H9 (cell line): ENCODE measurements at regions not wholly inside any gene's neighbourhood (a gene's known extent, or its start where the extent isn't known, plus 50 kb on each side); places are given as distances from the start of the nearest gene placed in this dataset.

Experiments
- DNase-seq: peaks from one replicate; pipeline ENCODE4 v3.0.0-alpha.2; 2017
- H2AFZ ChIP-seq: one replicate; pipeline ENCODE4 v1.6.1; 2013; ENCODE audit warnings: mild to moderate bottlenecking, low read length, control low read depth, moderate library complexity
- H2AK5ac ChIP-seq: 2 replicates; pipeline ENCODE4 v1.6.1; 2013; ENCODE audit warnings: low read length, control low read depth, mixed read lengths; ENCODE audit not compliant: insufficient read length
- H2BK120ac ChIP-seq: one replicate; pipeline ENCODE4 v1.6.1; 2013; ENCODE audit warnings: low read depth, mild to moderate bottlenecking, low read length, control low read depth, inconsistent platforms; ENCODE audit not compliant: poor library complexity, severe bottlenecking
- H2BK12ac ChIP-seq: 2 replicates; pipeline ENCODE4 v1.6.1; 2013; ENCODE audit warnings: low read length, control low read depth, mixed read lengths, low read depth; ENCODE audit not compliant: insufficient read length
- H2BK15ac ChIP-seq: 2 replicates; pipeline ENCODE4 v1.6.1; 2013; ENCODE audit warnings: low read depth, low read length, control low read depth
- H2BK20ac ChIP-seq: one replicate; pipeline ENCODE4 v1.6.1; 2013; ENCODE audit warnings: low read depth, mild to moderate bottlenecking, low read length, control low read depth, inconsistent platforms; ENCODE audit not compliant: poor library complexity, severe bottlenecking
- H2BK5ac ChIP-seq: 2 replicates; pipeline ENCODE4 v1.6.1; 2013; ENCODE audit warnings: low read length, control low read depth, mixed read lengths; ENCODE audit not compliant: insufficient read length
- H3K14ac ChIP-seq: 2 replicates; pipeline ENCODE4 v1.6.1; 2013; ENCODE audit warnings: low read length, control low read depth; ENCODE audit not compliant: insufficient read depth
- H3K18ac ChIP-seq: 2 replicates; pipeline ENCODE4 v1.6.1; 2013; ENCODE audit warnings: low read depth, mild to moderate bottlenecking, mixed read lengths, low read length, control low read depth; ENCODE audit not compliant: insufficient read length
- H3K23ac ChIP-seq: 2 replicates; pipeline ENCODE4 v1.6.1; 2013; ENCODE audit warnings: low read length, control low read depth, mixed read lengths, low read depth; ENCODE audit not compliant: insufficient read length
- H3K23me2 ChIP-seq: 2 replicates; pipeline ENCODE4 v1.6.1; 2013; ENCODE audit warnings: low read depth, mild to moderate bottlenecking, mixed read lengths, low read length, control low read depth; ENCODE audit not compliant: insufficient read length, poor library complexity, severe bottlenecking
- H3K27ac ChIP-seq: 2 replicates; pipeline ENCODE4 v1.5.1; 2013; ENCODE audit warnings: low read length, control low read depth, mixed read lengths, low read depth; ENCODE audit not compliant: insufficient read length
- H3K27me3 ChIP-seq: 2 replicates; pipeline ENCODE4 v1.6.1; 2013; ENCODE audit warnings: low read length, control low read depth, inconsistent platforms; ENCODE audit not compliant: insufficient read depth
- H3K4ac ChIP-seq: 2 replicates; pipeline ENCODE4 v1.6.1; 2013; ENCODE audit warnings: low read depth, mild to moderate bottlenecking, control low read depth, inconsistent platforms, low read length, moderate library complexity
- H3K4me1 ChIP-seq: 2 replicates; pipeline ENCODE4 v1.6.1; 2013; ENCODE audit warnings: low read length, control low read depth, inconsistent platforms; ENCODE audit not compliant: insufficient read depth
- H3K4me2 ChIP-seq: 2 replicates; pipeline ENCODE4 v1.6.1; 2013; ENCODE audit warnings: low read length, control low read depth, mixed read lengths; ENCODE audit not compliant: insufficient read length, insufficient read depth
- H3K56ac ChIP-seq: 2 replicates; pipeline ENCODE4 v1.6.1; 2013; ENCODE audit warnings: low read depth, mild to moderate bottlenecking, mixed read lengths, low read length, control low read depth; ENCODE audit not compliant: insufficient read length
- H3K79me1 ChIP-seq: 2 replicates; pipeline ENCODE4 v1.6.1; 2013; ENCODE audit warnings: low read depth, mild to moderate bottlenecking, moderate library complexity, low read length, control low read depth, inconsistent platforms; ENCODE audit not compliant: insufficient read depth, poor library complexity, severe bottlenecking
- H3K79me2 ChIP-seq: 2 replicates; pipeline ENCODE4 v1.6.1; 2013; ENCODE audit warnings: low read length, control low read depth, inconsistent platforms; ENCODE audit not compliant: insufficient read depth
- H3K9ac ChIP-seq: 2 replicates; pipeline ENCODE4 v1.6.1; 2013; ENCODE audit warnings: low read length, control low read depth, mixed read lengths; ENCODE audit not compliant: insufficient read length; ENCODE audit errors: extremely low read depth
- H3K9me3 ChIP-seq: one replicate; pipeline ENCODE4 v1.6.1; 2013; ENCODE audit warnings: low read depth, low read length, inconsistent platforms; ENCODE audit not compliant: control insufficient read depth
- H3T11ph ChIP-seq: one replicate; pipeline ENCODE4 v1.6.1; 2013; ENCODE audit warnings: mild to moderate bottlenecking, low read length, control low read depth, inconsistent platforms
- H4K20me1 ChIP-seq: one replicate; pipeline ENCODE4 v1.6.1; 2013; ENCODE audit not compliant: control insufficient read depth, insufficient read length, insufficient read depth
- H4K5ac ChIP-seq: 2 replicates; pipeline ENCODE4 v1.6.1; 2013; ENCODE audit warnings: low read depth, mild to moderate bottlenecking, mixed read lengths, low read length, control low read depth; ENCODE audit not compliant: insufficient read length
- H4K8ac ChIP-seq: replicated peaks from 2 replicates; pipeline ENCODE4 v1.6.1; 2013; ENCODE audit warnings: low read length, control low read depth, mixed read lengths, low read depth; ENCODE audit not compliant: insufficient read length
- H4K91ac ChIP-seq: 2 replicates; pipeline ENCODE4 v1.6.1; 2013; ENCODE audit warnings: low read depth, mild to moderate bottlenecking, moderate library complexity, mixed read lengths, low read length, control low read depth; ENCODE audit not compliant: insufficient read length
- H3K27ac Mint-ChIP-seq, 3 experiments: 2 replicates in 2 of 3; 3 replicates in 1 of 3; pipeline ENCODE4 v1.8.0; 2020 to 2021; ENCODE audit warnings: mixed read lengths in 3 of 3, mild to moderate bottlenecking in 1 of 3, moderate library complexity in 1 of 3
- H3K27me3 Mint-ChIP-seq: 2 replicates; pipeline ENCODE4 v1.8.0; 2021; ENCODE audit warnings: low read depth, mild to moderate bottlenecking, moderate library complexity, mixed read lengths
- H3K36me3 Mint-ChIP-seq, 3 experiments: 2 replicates in 2 of 3; 3 replicates in 1 of 3; pipeline ENCODE4 v1.8.0; 2020 to 2021; ENCODE audit warnings: low read depth in 3 of 3, mixed read lengths in 3 of 3; ENCODE audit not compliant: insufficient read depth in 1 of 3
- H3K4me1 Mint-ChIP-seq, 2 experiments: 2 replicates each; pipeline ENCODE4 v1.8.0; 2020; ENCODE audit warnings: mixed read lengths in 2 of 2
- H3K4me3 Mint-ChIP-seq, 2 experiments: 2 replicates in 1 of 2; 3 replicates in 1 of 2; pipeline ENCODE4 v1.8.0; 2020 to 2021; ENCODE audit warnings: mild to moderate bottlenecking in 2 of 2, mixed read lengths in 2 of 2, moderate library complexity in 1 of 2
- H3K9me3 Mint-ChIP-seq, 2 experiments: 2 replicates in 1 of 2; 3 replicates in 1 of 2; pipeline ENCODE4 v1.8.0; 2020; ENCODE audit warnings: mild to moderate bottlenecking in 2 of 2, mixed read lengths in 2 of 2, moderate library complexity in 1 of 2
- CTCF ChIP-seq: fragments of 200-600 bp; sonication (generic); conservative IDR thresholded peaks from 3 replicates; pipeline ENCODE4 v1.8.0; 2021; ENCODE audit warnings: antibody characterized with exemption, mild to moderate bottlenecking
- WGBS: extraction: QIAGEN DNeasy Blood & Tissue Kit; methylation state at CpG from one replicate; pipeline ENCODE4 v1.1.7; 2013; ENCODE audit warnings: missing lambda C conversion rate, low lambda C conversion rate, mixed read lengths; ENCODE audit not compliant: insufficient read length; ENCODE audit errors: extremely low coverage; 5-methylcytosine and 5-hydroxymethylcytosine counted together

- H3K27ac Mint-ChIP-seq, result no peak overlapping the region
Measured at GRCh38 chr10:3432081-3432825, 259.7 kb upstream of the PITRM1 start.

More at GRCh38 chr10:3432081-3432825, 259.7 kb upstream of the PITRM1 start:
- Histone ChIP-seq H2BK5ac (no peak overlapping the region), H3K4me1 (no peaks in the 10 kb centered on the region), H2AK5ac (no peak overlapping the region), H4K5ac (no peak overlapping the region), H3K27me3 (no peaks in the 10 kb centered on the region), H3K9ac (no peak overlapping the region), H4K20me1 (no peaks in the 10 kb centered on the region), H3K14ac (no peak overlapping the region), H3K56ac (no peak overlapping the region), H3K4me2 (no peak overlapping the region), H3K23ac (no peak overlapping the region), H2BK15ac (no peak overlapping the region), H3K27ac (no peak overlapping the region), H2BK20ac (no peak overlapping the region), H2BK12ac (no peak overlapping the region), H3K4ac (no peak overlapping the region), H2BK120ac (no peak overlapping the region), H3K79me2 (no peaks in the 10 kb centered on the region), H3K79me1 (no peaks in the 10 kb centered on the region), H2AFZ (no peak overlapping the region), H4K91ac (no peak overlapping the region), H3K23me2 (no peaks in the 10 kb centered on the region), H3K9me3 (no peaks in the 10 kb centered on the region), H3T11ph (no peak overlapping the region), H3K18ac (no peak overlapping the region), H4K8ac (no peak overlapping the region)
- Mint-ChIP-seq H3K4me1 (peaks cover 0 to 4% of the 10 kb centered on the region in 2 experiments; a peak in 3 of 4 replicates), H3K36me3 (peaks cover 0 to 5% (median 5%) of the 10 kb centered on the region in 3 experiments; a peak in 4 of 7 replicates), H3K4me3 (no peak overlapping the region), H3K9me3 (peaks cover 4 to 7% of the 10 kb centered on the region in 2 experiments; a peak in 3 of 5 replicates), H3K27me3 (0 out of 2 replicates have a peak, but pooled peaks cover 2% of the 10 kb centered on the region)
- no peak; the same call in 2 of the 3 replicates for TF ChIP-seq CTCF
- no peak for DNase-seq
- no CpG with 5 or more reads among the region's 4 CpGs for whole genome bisulfite sequencing
